ENCODE measurements at regions not wholly inside any gene's neighbourhood (a gene's known extent, or its start where the extent isn't known, plus 50 kb on each side); places are given as distances from the start of the nearest gene placed in this dataset.
A peak's percentile ranks its signal among the peaks of the same experiment; 100 is the strongest.
"Not testable (repeated sequence)": the region's sequence is repeated elsewhere in the genome, so short reads cannot be mapped to it uniquely, and the experiment has no call there.

DNA sequence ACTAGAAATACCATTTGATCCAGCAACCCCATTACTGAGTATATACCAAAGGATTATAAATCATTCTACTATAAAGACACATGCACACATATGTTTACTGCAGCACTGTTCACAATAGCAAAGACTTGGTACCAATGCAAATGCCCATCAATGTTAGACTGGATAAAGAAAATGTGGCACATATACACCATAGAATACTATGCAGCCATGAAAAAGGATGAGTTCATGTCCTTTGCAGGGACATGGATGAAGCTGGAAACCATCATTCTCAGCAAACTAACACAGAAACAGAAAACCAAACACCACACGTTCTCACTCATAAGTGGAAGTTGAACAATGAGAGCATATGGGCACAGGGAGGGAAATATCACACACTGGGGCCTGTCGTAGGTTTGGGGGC is 106.0 kb downstream of the SPATA18 start:
- not testable (repeated sequence) for DNase-seq

DNA sequence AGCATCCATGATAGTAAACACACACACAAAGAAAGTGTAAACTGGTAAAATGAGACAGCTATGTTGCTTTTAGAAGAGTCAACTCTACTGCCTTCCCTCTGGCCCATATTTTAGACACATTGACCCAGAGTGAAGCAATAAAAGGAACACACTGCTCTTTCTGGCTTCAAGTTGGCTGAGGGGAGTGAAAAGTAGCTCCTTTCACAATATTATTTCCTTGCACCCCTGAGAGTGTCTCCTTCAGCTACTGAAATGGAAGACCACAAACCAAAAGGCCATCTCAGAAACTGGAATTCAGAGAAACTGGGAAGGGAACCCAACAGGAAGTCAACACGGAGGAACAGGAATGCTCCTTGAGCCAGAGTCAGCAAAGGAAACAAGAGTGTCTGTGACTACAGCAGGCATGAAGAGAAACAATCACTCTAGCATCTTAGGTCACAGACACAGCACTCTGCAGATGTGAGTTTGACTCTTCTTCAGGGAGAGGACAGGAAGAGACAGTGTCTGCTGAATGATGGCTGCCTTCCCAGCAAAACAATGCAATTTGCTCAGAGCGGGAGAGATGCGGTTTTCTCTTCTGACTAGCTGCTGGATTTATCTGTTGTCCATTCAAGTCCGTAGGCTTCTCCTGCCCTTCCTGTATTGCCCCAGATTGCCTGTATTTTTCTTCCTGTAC is 106.7 kb downstream of the SPATA18 start:
- DNase-seq: no peak

DNA sequence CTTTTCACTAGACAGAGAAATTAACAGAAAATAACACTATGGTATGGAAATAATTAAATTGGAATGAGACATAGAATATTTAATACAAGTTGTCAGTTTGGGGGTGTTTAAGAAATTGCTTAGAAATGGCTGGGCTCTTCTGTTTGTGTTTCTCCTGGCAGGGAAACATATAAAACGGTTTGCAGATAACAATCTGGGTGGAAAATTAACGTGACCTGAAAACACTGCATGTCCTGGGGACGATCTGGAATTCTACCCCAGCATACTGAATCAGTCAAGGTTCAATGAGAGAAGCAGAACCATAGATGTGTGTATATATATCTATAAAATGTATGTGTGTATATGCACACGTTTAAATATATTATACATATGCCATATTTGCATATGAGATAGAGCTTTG is 109.8 kb downstream of the SPATA18 start:
- no peak for DNase-seq

DNA sequence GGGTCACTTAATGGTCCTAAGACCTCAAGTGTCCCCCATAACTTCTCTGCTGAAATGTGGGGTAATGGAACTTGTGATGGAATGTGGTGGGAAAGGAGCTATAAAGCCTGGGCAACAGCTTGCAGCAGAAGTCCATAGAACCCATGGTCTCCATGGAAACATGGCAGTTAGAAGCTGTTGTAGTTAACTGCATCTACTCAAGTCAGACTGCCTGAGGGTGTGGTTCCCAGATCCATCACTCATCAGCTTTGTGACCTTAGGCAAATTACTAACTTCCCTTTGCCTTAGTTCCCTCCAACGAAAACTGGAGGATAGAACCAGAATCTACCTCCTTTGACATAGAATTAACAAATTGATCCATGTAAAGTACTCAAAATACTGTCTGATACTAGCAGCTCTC is 113.0 kb downstream of the SPATA18 start:
- DNase-seq: no peak

DNA sequence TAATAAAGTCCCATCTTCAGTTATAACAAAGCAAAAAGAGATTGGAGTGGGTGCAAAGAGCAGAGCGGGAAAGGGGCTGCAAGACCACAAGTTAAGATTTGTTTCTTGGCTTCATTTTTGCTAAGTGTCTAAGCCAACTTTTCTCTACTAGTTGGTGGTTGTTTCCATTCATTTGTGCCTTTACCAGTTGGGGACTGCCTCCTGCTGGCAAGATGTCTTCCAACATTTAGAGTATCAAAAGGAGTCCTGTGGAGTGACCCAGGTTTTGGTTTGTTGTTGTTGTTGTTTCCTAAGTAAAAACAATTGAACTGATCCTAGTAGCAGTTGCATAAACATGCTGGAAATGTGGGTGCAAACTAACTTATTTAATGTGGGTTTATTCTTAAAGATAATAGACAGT is 121.1 kb downstream of the SPATA18 start:
- DNase-seq: no peak

DNA sequence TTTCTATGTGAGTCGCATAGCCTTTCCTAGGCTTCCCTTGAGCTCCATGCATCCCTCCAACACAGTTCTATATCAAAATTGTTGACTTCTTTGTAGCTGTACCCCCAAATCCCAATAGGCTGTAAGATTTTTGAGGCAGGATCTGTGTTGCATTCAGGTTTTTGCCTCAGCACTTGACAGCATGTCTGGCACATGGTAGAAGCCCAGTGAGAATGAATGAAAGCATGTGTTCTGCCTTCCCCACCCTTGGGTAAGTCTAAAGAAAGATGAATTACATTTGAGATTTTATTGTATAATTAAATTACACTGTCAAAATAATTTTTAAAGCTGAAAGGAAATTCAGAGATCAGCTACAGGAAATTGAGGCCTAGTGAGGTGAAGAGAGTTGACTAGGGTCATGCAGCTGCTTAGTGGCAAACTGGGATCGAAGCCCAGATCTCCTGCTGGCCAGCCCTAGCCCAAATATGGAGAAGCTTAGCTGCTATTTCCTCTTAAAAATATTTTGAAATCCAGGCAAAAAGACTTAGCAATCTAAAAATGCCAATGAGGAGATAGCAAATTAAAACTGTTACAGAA is 122.5 kb downstream of the SPATA18 start:
- DNase-seq: peak; percentile 70

DNA sequence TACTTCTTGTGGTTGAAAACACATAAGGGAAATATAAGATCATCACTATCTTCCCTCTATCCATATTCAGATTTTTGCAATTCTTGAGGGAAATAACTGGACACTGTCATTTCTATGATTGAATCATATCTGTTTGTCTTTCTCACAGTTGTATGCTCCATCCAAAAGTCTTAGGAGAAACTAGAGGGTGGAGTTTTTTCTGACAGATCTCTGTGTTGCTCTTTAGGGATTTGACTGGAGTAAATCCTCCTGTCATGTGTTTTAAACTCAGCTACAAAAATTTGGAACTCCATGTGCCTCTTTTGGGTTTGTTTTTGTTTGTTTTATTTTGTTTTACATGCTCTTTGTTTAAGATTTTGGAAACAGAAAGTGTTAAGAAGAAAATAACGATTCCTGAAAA is 136.5 kb downstream of the SPATA18 start:
- no peak for DNase-seq

DNA sequence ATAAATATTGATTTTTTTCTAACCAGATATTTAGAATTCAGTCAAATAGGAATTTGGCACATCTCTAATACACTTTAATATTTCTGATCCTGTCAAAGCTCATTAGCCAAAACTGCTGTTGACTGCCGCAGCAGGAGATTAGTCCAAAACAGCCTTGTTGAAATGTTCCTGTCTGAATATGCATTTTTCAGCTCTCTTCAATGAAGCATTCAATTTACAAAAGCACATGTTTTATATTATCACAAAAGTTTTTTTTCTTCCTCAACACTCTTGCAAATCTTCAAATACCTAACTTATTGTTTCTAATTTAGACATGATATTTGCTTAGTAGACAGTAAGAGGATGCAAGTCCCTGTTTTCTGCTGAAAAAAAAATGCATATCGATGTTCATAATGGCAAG is 140.9 kb downstream of the SPATA18 start:
- no peak for DNase-seq

DNA sequence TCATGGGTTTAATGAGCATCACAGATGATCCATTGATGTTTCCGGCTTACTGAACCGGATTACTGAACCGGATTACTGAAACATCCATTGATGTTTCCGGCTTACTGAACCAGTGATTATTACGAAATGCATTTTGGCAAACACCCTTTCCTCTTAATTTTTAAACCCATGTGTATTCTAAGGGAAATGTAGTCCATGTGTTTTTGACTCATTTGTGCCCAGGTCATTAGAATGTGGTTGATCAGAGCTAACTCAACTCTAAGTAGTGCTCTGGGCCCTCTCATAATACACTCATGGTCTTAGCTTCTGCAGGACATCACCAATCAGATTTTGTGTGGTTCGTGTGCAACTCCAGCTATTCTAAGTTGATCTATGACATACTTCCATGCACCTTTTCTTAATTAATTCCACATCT is 141.6 kb downstream of the SPATA18 start:
- no peak for DNase-seq

DNA sequence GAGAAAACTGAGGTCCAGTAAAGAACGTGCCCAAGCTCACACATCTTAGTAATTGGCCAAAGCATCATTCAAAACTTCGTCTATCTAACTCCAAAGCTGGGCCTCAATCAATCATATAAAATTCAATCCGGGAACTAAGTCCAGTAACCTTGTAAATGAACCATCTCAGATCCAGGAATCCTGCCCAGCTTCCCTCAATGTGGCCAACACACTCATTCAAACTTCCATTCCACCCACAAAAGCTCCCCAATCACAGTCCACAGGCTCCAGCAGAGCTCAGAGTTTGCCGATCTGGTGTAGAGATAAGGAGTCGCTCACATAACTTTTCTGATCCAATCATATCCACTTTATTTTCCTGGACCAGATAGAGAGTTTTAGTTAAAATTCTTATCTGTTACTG is 144.8 kb downstream of the SPATA18 start:
- no peak for DNase-seq

DNA sequence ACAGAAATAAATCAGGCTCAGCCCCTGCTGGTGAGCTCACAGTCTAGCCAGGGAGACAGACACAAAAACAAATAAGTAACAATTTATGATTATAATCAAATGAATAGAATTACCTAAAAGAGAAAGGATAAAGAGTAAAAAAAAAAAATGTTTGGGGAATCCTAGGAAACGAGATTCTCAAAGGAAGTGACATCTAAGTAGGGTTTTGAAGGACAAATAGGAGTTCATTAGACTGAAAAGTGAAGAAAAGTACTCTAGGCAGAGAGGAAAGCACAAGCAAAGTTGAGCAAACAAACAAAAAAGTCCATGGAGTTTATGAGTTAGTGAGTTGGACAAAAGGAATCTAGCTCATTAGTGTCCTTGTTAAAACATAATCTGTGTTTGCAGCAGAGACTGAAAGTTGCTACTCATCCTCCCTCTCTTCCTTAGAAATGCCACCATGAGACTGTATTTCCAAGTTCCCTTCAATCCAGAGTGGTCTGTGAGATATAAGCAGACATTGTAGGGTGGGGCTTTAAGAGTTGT is 145.6 kb downstream of the SPATA18 start:
- DNase-seq: no peak

DNA sequence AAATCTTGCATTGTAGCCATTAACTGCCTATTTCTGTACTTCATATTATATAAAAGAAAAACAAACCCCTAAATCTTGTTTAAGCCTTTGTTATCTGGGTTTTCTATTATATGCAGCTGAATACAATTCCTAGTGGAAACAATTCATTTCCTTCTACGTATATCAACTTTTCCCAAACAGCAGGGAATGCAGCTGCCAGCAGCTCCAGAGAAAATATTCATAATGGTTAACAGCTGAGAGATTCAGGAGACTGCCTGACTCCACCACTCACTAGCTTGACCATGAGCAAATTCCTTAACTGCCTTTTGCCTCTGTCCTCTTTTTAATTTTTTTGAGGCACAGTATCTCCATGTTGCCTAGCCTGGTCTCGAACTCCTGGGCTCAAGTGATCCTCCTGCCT is 146.2 kb downstream of the SPATA18 start:
- DNase-seq: no peak

DNA sequence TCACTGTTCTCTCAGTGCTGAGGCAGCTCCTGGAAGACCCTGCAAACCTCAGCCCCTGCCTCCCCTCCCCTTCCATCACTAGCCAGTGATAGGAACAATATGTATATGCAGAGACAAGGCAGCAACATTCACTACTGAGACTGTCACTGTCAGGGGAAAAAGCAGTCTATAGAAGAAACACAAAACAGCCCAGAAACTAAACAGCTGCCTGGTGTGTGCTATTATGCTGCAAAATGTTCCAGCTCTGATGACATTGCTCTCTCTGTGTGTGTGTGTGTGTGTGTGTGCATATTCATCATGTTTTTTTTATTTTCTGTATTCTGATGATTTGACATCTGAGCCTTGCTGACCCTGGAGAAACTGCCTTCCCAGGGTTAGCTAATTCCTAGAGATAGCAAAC is 147.2 kb downstream of the SPATA18 start:
- no peak for DNase-seq

DNA sequence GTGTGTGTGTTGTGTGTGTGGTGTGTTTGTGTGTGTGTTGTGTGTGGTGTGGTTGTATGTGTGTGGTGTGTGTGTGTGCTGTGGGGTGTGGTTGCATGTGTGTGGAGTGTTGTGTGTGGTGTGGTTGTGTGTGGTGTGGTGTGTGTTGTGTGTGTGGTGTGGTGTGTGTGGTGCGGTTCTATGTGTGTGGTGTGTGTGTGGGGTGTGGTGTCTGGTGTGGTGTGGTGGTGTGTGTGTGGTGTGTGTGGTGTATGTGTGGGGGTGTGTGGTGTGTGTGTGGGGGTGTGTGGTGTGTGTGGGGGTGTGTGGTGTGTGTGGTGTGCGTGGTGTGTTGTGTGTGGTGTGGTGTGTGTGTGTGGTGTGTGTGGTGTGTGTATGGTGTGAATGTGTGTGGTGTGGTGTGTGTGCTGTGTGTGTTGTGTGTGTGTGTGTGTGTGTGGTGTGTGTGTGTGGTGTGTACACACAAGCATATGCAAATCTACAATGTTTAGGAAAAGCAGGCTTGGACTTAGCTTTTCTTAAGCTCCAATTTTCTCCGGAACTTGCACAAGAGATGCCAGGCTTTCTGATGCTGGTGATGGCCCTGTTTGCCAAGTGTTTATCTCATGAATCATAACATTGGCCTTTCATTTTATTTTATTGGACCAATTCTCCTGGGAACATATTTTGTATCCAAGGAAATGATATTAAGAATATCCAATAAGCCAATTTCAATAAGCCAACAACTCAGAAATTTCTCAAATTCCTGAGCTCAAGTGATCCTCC is 148.7 kb downstream of the SPATA18 start:
- no peak for DNase-seq

DNA sequence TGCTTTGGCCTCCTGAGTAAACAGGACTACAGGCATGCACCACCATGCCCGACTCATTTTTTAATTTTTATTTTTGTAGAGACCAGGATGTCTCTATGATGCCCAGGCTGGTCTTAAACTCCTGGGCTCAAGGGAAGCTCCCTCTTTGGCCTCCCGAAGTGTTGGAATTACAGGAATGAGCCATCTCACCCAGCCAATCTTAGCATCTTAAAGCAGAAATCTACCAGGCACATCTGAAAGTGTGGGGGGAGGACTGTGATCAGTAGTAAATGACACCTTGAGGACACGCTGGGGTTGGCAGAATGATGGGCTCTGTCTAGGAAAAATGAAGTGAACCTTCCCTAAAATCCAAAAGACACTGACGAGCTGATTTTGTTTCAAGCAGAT is 149.2 kb downstream of the SPATA18 start:
- DNase-seq: no peak

DNA sequence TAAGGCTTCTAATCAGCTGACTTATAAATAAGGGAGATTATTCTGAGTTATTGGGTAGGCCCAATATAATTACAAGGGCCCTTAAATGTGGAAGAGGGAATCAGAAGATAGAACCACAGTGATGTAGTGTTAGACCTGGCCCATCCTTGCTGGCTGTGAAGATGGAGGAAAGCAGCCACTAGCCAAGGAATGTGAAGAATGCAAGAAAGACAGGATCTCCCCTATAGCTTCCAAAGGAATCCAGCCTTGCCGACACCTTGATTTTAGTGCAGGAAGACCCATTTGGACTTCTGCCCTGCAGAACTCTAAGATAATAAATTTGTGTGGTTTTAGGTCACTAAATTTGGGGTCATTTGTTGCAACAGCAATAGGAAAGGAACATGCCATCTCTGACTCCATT is 150.6 kb downstream of the SPATA18 start:
- DNase-seq: no peak

DNA sequence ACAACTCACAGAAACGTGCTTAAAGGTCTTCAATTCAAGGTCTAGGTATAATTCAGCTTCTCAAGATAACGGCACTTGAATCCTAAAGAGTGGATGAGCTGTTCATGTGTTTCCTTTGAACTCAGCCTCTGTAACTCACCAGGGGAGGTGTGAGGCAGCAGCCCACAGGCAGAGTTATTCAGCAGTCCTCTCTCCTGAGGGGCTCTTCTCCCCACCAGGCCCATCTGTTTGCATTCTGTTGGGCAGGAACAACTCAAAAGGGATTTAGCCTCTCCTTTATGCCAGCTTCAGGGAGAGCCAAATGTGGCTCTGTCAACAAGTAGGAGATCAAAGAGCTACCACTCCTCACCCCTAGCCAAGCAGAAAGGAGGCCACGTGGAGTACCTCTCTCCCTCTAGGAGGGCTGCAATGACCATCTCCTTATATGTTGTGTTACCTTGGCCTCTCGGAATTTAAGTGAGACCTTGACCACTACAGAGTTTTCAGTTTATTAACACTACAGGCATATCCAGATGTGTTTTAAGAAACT is 151.2 kb downstream of the SPATA18 start:
- DNase-seq: no peak

DNA sequence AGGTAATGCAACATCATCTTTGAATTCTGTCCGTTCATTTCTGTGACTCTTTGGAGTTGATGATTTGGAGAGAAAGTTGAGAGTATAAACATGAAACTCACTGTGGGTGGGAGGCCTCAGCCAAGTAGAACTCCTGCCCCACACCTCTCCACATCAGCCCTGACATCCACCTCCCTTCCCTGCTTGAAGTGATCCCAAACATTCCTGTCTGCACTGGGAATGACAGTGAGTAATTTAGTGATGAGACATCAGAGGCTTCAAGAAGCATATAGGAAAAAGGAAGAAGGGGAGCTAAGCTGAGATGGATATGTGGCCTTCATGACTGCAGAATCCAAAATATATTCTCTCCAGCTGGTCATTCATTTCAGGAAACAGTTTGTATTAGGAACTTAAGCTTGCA is 151.8 kb downstream of the SPATA18 start:
- DNase-seq: no peak

DNA sequence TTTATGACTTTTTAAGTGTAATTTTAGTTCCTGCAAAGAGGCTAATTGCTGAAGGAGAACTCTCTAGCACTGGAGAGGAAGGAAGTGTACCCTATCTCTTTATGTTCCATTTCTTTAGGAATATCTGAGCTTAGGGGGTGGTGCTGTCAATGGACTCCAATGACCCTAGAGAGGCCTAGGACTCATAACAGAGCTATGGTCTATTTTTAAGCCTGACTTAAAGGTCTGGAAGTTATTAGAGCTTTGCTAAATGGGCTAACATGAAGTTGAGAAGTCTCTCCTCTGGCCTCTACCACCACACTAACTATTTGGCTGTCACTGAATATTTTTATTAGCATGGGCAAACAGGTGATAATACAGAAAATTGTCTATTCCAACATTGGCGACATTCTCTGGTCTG is 152.2 kb downstream of the SPATA18 start:
- no peak for DNase-seq

DNA sequence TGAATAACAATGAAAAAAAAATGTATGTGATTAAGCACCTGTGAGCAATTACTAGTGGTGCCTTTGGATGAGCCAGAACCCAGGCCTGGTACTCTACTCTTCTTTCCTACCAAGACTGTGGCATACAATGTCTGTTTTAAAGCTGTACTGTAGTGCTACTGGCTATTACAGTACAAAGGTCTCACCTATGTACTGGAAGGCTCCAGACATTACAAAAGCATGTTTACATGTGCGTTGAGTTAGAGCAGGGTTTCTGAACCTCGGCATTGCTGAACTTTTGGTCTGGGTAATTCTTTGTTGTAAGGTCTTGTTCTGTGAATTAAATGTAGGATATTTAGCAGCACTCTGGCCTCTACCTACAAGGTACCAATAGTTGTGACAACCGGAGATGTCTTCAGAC is 153.8 kb downstream of the SPATA18 start:
- no peak for DNase-seq

DNA sequence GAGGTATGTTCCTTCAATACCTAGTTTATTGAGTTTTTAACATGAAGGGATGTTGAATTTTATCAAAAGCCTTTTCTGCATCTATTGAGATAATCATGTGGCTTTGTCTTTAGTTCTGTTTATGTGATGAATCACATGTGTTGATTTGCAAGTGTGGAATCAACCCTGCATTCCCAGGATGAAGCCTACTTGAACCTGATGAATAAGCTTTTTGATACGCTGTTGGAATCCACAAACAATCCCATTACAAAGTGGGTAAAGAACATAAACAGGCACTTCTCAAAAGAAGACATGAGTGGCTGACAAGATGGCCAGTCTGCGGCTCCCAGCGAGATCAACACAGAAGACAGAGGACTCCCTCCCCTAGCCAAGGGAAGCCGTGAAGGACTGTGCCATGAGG is 156.0 kb downstream of the SPATA18 start:
- DNase-seq: not testable (repeated sequence)

DNA sequence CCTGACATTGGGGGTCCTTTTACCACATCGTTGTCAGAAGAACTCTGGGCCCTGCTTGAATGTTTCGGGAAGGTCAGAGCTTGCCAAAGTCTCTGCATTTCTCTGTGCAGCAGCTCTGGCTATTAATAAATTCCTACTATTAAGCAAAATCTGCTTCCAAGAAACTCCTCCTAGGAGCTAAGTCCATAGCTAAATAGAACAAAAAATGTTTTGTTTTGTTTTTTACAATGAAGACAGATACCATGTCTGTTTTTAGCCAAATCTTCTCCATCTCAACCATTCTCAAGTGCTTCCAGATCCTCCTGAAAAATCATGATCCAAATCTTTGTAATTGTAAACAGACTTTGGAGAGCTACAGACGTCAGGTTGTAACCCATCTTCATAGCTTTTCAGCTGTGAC is 161.6 kb downstream of the SPATA18 start:
- no peak for DNase-seq

DNA sequence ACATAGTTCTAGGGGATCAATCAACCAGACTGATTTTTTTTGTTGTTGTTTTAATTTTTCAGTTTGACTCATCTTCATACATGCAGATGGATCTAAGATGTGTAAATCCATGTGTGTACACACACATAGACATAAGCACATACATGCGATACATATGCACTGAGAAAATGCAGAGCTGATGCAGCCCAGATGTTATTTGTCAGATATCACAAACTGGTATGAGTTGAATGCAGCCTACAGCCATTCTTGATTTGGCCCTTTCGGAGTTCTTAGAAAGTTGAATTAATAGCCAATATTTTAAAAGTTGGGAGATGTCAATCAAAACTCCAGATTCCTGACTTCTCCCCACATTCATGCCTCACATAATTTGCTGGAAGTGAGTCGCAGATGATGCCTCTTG is 180.4 kb downstream of the SPATA18 start:
- no peak for DNase-seq

Measured in Kasumi-1 (cell line).